ENCODE measurements at regions not wholly inside any gene's neighbourhood (a gene's known extent, or its start where the extent isn't known, plus 50 kb on each side); places are given as distances from the start of the nearest gene placed in this dataset.
"Not testable (repeated sequence)": the region's sequence is repeated elsewhere in the genome, so short reads cannot be mapped to it uniquely, and the experiment has no call there.

DNA sequence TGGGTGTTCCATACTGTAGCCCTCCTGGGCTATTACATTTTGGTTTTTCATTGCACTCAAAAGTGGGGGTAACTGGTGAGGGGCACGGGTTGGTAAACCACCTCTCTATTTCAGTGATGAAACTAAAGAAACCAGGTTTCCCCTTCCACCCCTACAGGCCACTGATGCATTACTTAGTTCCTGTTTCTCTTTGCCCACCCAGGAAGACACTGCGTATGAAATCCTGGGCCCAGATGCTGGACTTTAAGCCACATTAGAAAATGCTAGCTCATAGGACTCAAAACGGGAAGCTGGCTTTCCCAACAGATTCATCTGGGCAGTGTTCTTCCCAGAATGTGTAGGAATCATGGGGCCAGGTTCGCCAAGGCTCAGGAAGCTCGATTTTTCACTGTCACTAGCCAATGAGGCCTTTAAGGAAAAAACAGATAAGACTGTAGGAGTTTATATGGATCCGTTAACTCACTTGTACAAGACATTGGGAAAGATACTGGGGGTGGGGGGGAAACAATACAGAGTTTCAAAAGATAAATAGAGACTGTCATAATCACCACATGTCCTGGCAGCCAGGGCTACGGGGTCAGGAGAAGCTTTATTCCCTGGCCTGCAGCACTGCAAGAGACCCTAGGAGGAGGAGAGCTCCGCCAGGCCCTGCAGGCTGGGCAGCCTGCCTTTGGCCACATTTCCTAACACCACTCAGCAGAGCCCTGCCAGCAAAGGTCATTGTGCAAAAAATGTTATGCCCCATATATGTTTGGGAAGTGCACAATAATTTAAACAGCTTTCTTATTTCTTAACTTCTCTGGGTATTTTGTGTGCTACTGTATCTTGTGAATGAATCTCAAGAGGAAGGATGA is 228.5 kb upstream of the PLGLB2 start:
- DNase-seq = not testable (repeated sequence)

DNA sequence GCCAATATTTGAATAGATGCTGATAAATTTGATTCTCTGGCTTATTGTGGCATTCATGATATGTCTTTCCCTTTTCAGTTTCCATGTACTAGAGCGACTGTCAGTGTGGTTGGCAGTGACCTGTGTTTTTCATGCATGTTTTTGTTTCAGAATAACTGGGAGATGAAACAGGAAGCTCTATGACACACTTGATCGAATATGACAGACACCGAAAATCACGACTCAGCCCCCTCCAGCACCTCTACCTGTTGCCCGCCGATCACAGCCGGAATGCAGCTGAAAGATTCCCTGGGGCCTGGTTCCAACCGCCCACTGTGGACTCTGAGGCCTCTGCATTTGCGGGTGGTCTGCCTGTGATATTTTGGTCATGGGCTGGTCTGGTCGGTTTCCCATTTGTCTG is 226.8 kb upstream of the PLGLB2 start:
- DNase-seq = peak in 3 of 5 experiments; percentile 13 to 58 (median 49)

DNA sequence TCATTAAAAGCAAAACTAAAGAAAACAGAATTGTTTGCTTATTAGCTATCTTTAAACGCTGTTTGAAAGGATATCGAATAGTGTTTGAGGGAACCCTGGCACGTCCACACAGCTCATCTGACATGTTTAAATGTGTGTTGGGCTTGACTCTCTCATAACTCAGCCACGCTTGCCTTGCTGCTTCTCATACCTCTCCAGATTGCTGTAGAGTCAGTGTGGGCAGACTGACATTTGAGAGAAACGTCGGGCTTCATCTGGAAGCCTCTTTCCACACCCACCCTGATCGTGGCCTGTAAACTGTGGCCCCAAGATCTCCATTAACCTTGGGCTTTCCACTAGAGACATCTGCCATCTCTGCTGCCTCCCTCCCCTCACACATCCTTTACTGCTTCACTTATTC is 226.4 kb upstream of the PLGLB2 start:
- DNase-seq = not testable (repeated sequence)

DNA sequence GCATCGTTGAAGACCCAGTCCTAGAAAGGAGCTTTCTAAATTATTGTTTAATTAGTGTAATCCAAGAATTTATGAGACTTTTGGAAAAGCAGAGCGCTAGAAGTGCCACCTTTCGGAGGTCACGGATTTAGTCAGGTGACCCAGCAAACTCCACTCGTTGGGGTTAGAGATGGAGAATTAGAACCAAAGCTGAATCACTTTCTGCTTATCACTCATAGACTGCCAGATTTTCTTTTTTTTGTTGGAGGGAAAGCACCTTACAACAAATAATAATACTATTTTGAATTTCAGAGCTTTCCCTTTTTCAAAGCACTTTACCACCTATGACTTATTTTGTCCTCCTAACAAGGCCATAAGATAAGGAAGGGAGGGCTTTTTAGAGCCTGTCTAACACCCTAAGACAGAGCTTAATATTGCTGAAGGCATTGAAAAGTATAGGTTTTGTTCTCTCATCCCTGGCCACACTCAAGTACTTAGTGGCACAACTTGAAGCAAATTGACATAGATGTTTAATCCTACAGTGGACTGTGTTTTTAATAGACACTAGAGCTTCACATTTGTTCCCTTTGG is 223.2 kb upstream of the PLGLB2 start:
- DNase-seq = peak in 1 of 5 experiments; percentile 44

DNA sequence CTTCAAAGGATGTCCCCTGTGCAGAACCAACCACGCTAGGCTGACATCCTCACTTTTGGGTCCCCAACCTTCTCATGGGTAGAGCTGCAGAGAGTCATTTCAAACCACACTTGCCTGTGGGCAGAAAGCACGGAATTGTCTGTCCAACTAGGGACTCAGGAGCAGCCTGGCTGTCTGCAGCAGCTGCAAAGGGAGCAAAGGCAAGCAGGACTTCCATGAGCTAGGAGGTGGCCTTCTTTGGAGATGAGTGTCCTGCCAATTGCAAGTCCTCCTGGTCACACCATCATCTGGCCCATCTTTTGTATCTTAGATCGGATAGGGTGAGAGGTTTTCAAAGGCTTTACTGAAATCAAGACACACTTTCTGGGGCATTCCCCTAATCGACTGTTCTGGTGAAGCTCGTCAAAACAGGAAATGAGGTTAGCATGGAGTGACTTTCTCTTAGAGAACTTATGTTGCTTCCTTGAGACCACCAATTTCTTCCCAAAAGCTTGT is 222.3 kb upstream of the PLGLB2 start:
- peak in 2 of 5 experiments; percentile 52 to 53 for DNase-seq

DNA sequence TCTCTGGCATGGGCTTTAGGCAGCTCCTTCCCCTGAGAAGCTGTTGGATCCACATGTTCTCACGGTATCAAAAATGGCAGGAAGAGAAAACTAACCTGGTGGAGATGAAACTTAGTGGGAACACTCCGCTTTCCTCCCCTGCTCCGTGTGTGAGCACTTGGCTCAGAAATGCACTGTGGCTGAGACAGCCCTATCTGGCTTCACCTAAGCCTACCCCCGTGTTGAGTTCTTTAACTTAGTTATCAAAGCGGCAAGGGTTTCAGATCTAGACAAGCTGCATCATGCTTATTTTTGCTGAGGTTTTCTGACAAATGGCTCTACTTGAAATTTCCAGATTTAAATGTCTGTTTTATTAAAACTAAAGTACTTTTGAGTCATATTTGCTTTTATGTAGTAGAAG is 221.6 kb upstream of the PLGLB2 start:
- not testable (repeated sequence) for DNase-seq

DNA sequence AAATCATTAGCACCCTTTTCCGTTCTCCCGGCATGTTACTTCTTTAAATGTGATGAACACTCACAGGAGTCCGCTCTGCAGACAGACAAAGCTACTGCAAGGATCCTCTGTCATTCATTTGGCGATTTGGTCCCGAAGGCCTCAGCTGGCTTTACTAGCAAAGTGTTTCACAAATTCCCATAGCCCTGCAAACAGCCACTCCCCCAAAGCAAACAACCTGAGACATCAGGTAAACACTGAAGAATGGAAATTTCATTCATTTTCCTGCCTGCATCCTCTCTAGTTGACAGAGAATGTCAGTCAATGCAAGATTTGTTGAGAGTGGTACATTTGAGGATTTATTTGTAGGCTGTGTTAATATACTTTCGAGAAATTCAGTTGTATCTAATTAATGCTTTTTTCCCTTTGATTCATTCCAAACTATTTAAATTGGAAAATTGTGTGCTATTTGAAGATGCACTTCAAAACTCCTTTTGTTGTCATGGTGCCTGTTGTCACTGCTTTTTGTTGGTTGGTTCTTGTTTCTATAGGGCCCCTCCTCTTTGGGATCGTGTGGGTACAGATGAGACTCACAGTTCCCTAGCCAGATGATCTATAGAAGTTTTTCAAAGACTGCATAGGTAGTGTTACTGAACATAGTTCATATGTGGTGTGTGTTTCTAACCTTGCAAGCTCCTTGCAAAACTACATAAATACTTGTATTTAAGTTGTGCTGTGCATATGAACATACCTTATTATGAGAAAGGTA is 215.7 kb upstream of the PLGLB2 start:
- DNase-seq = not testable (repeated sequence)

DNA sequence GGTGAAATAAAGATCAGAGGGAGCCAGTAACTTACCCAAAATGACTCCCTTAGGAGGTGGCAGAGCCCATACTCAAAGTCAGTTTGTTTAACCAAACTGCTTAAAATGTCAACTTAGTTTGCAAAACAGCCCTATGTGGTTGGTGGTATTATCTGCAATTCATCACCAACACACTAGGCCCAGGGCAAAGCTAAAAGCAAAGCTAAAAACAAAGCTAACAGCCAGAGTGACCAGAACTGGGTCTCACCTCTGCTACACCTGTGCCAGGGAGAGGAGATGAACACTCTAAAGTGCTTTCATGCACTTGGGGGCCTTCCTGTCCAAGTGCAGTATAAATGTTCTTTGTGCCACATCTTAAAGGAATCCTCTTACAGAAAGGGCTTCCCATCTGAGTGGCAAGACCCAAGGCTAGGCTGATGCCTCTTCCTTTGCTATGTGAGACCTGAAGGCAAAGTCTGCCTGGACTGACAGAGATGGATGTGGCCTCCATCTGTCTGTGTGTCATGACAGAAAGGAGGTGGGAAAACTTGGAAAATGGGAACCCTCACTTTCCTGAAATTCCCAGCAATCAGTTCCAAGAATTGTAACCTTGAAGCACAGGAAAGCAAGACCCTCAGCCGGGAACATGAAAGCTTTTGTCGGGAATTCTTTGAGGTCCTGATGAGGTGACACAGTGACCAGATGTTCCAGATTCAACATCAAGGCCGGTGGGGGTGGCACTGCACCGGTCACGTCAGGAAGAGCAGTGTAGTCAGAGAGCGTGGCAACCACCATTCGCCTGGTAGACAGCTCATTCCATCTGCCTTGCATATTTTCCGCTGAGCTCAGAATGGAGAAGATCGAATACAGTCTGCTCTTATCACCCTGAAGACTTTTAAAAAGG is 214.3 kb upstream of the PLGLB2 start:
- peak in 1 of 5 experiments; percentile 24 for DNase-seq

DNA sequence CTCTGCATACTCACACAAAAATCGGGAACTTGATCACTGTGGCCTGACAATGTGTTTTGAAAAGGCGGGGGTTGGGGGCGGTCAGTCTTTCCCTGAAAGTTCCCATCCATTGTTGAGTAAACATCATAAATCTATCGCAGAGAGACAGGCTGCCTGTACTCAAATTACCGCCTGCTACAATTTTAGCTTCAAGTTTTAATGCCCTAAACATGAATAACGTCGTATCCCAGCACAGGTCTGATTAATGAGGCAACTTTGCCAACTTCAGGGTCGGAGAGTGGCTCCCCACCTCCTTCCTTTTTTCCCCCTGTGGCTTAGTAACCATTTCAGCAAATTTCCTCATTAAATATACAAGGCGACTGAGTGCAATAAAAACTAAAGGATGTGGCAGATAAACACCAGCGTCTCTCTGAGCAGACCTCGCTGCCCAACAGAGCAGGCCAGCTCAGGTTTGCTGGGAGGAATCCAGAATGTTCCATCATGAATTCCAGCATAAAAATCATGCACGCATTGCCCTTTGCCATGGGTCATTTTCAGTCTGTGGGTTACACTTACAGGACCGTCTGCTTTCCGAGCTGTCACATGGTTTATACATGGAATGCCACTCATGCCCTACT is 213.5 kb upstream of the PLGLB2 start:
- not testable (repeated sequence) for DNase-seq

DNA sequence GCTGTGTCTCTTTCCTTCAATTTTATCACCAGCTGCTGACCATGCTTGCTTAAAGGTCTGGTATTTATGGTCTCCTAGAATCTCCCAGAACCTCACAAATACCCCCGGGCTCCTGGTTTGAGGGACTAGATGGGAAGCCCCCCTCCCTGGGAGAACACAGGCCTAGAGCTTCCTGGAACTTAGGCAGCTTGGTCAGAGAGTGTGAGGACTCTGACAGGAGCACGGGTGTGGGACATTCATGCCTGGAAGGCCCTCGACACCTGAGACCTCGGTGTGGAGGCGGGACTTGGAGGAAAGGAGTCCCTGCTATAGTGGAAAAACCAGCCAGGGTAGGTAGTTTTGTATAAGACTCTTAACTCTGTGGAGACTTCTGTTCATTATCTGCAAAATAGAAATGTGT is 211.5 kb upstream of the PLGLB2 start:
- not testable (repeated sequence) for DNase-seq

DNA sequence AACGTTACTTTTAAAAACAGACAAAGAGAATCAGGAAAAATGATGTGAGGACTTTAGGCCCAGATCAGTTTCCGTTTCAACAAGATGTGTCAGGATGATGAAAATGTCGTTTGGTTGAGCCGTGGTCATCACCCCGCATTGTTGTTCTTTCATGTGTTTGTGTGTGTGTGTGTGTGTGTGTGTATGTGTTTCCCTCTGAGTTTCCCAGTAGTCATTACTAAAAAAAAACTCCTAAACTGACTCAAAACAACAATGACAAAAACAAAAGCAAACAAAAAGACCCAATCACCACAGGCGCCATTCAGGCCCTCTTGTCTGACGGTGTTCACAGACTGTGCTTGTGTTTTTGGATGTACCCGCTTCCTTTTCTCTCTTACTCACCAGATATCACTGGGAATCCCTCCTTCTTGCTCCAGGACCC is 210.6 kb upstream of the PLGLB2 start:
- DNase-seq = peak in 1 of 5 experiments; percentile 35

DNA sequence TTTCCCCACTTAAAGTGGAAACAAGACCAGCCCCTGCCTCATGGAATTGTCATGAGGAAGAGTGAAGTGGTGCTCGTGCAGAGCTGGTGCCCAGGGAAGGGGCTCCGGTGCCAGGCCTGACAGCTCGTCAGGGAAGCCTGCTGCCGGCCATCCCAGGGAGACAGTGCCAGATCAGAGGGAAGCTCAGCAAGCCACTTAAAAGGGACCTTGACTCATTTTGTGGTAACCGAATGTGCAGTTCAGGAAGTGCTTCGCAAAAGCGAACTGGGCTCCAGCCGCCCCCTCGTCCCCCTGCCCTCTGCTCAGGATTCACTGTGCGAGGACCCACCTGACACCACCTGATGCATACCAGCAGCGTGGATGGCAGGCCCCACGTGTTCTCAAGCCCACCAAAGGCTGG is 209.6 kb upstream of the PLGLB2 start:
- DNase-seq = not testable (repeated sequence)

DNA sequence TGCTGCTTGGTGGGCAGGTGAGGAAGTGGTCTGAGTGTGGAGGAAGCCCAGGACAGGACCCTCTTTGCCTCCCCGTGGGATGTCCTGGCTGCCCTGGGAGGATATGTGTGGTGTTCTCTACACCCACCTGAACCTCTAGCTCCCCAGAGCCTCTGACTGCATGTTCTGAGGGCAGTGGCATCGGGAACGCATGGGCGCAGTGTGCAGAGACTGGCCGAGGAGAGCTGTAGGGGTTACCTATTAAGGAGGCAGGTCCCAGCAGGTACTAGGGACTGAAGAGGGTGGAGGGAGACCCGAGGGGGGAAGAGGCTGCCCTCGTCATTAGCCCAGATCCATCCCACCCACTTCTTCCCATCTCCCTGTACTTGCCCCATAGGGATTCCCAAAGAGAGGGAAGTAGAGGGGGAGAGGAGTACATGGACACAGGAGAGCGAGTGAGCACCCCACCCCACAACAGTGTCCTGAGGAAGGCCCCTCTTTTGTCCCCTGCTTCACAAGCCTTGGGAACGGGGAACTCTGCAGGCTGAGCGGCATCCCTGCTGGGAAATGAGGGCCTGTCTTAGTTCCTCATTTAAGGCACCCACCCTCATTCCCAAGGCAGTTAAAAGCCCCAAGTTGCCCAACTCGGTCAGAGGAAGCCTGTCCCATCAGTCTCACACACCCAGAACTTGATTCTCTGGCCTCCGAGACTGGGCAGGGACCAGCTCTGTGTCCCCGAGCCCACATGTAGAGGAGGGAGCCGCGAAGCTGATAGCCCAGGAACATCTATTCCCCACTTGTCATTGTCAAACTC is 208.5 kb upstream of the PLGLB2 start:
- DNase-seq = not testable (repeated sequence)

DNA sequence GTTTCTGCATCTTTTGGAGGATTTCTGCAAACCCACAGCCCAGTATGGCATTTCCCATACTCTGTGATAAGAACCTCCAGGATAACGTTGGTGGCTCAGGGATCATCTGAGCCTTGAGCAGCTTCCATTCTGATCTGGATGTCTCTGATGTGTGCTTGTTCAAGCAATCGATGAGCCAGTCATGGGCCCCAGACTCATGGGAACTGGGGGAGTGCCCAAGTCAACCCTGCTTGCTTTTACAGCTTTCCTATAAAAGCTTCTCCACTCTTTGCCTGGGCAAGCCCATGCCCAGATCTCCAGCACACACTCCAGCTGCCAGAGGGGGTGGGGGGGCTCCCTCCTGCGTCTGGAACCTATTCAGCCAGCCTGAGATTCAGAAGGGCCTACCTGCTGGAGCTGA is 207.6 kb upstream of the PLGLB2 start:
- DNase-seq = not testable (repeated sequence)

DNA sequence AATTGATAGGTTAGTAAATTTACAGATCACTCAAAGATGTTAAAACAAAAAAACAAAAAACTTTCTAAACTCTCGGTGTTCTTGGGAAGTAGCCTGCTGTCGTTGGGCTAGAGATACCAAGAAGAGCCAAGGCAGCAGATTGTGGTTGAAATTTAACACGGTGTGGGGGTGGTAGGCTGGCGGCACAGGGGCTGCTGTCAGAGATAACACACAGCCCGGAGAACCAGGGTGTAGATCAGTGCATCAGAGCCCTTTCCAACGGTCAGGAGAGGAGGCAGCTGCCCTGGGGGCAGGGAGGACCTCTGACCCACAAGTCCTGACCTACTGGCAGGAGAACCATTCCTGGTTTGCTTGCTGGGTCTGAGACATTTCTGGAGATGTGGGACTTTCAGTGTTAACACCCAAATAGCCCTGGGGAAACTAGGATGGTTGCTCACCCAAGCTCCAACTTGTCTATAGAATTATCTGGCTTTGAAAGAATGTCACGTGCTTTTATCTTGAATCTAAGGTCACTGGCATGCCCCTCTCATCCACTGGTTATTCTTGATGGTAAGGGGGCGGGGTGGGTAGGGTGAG is 205.2 kb upstream of the PLGLB2 start:
- peak in 1 of 5 experiments; percentile 61 for DNase-seq

DNA sequence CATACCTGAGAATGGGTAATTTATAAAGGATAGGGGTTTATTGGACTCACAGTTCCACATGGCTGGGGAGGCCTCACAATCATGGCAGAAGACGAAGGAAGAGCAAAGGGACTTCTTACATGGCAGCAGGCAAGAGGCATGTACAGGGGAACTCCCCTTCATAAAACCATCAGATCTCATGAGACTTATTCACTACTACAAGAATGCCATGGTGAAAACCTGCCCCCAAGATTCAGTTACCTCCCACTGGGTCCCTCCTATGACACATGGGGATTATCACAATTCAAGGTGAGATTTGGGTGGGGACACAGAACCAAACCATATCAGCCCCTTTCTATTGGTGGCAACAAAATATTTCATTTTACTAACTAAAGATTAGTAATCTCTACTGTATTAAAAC is 204.1 kb upstream of the PLGLB2 start:
- DNase-seq = not testable (repeated sequence)

DNA sequence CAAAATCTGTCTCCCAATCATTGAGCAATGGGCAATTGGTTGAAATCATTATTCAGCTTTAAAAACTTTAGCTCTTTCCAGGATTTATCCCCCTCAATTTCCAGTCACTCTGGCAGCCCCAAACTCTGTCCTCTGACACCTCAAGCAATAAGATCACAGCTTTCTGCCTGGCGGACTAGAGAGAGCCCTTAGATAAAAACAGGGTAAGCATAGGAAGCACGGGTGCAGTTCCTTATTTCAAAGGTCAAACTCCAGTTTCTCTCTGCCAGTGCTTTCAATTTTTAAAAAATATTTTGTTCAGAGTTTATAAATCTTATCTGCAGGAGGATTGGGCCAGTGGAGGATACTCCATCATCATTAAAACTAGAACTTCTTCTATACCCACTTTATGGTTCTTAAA is 200.8 kb upstream of the PLGLB2 start:
- DNase-seq = not testable (repeated sequence)

DNA sequence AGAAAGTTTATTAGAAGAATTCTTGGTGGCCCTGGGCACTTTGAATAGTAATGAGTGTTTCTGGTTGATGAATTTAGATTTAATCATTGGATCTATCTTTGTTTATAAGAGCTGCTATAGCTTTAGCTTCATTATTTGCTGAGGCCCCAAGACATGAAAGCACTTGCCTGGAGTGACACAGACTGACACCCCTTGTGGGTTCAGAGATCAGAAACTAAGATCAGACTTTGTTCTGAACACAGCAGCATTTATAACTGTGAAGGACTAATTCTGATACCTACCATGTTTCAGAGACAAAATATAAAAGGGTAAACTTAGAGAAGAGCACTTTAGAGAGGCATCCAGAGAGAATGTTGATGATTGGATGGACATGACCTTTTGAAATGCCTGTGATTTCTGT is 199.9 kb upstream of the PLGLB2 start:
- DNase-seq = not testable (repeated sequence)

DNA sequence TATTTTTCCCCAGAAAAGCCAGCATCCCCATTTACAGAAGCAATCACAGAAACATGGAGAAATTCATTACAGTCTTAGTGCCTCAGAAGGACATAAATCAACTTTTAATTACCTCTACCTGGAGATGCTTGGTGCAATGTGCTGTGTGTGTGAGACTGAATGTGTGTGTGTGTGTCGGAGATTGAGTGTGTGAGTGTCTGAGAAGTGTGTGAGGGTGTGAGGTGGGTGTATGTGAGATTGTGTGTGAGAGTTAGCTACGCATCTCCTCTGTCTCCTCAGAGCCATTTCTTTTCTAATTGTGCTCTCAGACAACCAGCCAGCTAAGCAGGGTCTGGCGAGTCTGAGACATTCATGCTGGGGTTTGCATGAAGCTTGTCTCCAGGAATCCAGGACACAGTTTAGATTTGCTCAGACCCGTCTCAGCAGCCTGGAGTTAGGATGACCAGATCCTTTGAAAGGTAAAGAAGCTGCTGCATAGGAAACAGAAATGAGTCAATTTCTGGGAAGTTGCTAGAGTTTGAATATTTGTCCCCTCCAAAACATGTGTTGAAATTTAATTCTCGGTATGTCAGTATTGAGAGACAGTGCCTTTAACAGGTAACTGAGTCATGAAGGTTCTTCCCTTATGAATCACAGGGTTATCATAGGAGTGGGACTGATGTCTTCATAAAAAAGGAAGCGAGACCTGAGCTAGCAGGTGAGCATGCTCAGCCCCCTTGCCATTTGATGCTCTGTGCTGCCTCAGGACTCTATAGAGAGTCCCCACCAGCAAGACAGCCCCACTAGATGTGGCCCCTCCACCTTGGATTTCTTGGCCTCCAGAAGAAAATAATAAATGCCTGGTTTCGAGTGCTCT is 199.0 kb upstream of the PLGLB2 start:
- not testable (repeated sequence) for DNase-seq
